GM10248 (cell line): ENCODE measurements at regions not wholly inside any gene's neighbourhood (a gene's known extent, or its start where the extent isn't known, plus 50 kb on each side); places are given as distances from the start of the nearest gene placed in this dataset.

Experiments used
- CTCF ChIA-PET: fragments of 300-600 bp; sonication (Branson Sonifier 250); formaldehyde crosslinking; extraction: SDS; loops from one replicate; lab custom pipeline; 2021; ENCODE audit warnings: antibody characterized with exemption; lab: Yijun Ruan, JAX
- POLR2A ChIA-PET: fragments of 350-650 bp; sonication (Branson Sonifier 250); formaldehyde crosslinking; extraction: SDS; loops from one replicate; lab custom pipeline; 2020; ENCODE audit warnings: antibody characterized with exemption; lab: Yijun Ruan, JAX
- DNase-seq: peaks from one replicate; pipeline ENCODE4 v3.0.0; 2012; ENCODE audit errors: extremely low spot score
- CTCF ChIP-seq: IDR thresholded peaks from 2 replicates; pipeline ENCODE4 v1.5.1; 2012; ENCODE audit warnings: mild to moderate bottlenecking, low read depth; ENCODE audit errors: extremely low read depth, missing control alignments, control extremely low read depth

DNA sequence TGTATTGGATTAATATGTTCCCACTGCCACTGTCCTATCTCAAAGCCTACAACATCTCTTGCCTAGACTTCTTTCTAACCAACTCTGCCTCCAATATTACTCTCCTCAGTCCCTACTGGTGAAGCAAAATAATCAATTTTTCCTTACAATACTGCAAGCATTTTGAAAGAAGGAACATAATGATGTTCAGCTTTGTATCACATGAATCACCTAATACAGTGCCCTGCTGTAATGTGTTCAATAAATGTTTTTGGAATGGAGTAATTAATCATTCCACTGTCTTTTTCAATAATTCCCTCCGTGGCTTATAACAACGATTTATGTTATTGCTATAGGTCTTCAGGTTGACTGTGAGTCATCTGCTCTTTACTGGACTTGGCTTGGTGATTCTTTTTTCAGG lies 356.4 kb downstream of the TDRD15 start:
- no peak for TF ChIP-seq CTCF
- no peak for DNase-seq
- CTCF ChIA-PET, result no interaction called here
- POLR2A ChIA-PET, result no interaction called here

- POLR2A ChIA-PET, result no interaction called here
- no peak for DNase-seq
- CTCF ChIA-PET, result interaction anchor here (1.7 kb wide), 1 partner anchor 16 kb away, joined by 3 read pairs; no protein-coding TSS in a partner anchor
- TF ChIP-seq CTCF, result no peak
Measured at GRCh38 chr2:21484643-21485042, 360.9 kb downstream of the TDRD15 start.

DNA sequence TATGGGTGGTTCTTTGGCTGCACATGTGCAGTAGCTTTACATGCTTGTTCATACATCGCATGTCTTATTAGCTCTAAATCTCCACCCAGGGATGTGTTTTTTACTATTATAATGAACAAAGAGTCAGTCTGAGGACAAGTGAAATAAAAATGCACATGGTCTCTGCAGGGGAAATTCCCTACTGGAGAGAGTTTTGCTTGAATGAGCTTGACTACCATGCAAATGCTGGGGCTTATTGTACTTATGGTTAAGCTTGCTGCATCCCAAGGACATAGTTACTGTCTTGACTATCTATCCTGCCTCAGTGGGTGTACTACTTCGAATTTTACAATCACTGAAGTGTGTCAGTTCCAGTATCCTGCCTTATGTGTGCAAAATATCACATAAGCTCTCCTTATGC lies 362.7 kb downstream of the TDRD15 start:
- ChIA-PET POLR2A (no interaction called here), CTCF (no interaction called here)
- no peak for TF ChIP-seq CTCF
- DNase-seq, result no peak

DNA sequence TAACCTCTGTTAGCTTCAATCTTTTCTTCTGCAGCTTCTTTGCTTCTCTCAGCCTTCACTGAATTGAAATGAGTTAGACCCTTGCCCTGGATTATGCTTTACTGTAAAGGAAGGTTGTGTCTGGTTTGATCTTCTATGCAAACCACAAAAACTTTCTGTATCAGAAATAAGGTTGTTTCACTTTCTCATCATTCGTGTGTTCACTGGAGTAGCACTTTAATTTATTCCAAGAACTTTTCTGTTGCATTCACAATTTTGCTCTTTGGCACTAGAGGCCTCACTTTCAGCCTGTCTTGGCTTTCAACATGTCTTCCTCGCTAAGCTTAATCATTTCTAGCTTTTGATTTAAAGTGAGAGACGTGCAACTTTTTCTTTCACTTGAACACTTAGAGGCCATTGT lies 365.3 kb downstream of the TDRD15 start:
- ChIA-PET CTCF (interaction anchor here (0.8 kb wide), 1 partner anchor 21 kb away, joined by 3 read pairs; no protein-coding TSS in a partner anchor), POLR2A (no interaction called here)
- no peak for TF ChIP-seq CTCF
- DNase-seq, result no peak

DNA sequence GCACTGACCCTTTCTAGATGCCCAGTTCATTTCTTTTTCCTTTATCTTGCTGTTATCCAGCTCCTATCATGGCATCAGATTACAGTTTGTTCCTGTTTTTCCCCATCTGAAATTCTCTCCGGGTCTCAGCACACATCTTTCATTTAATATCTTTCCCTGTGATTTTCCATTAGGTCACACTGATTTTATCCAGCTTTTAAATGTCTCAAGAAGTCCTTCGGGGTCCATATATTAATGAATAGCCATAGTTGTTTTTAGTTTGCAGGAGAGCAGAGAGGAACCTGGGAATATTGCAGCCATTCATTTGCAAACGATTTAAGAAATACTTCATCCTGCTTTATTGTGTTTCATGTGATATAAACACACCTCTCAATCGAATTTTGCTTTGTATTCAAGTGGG lies 374.2 kb downstream of the TDRD15 start:
- no peak for TF ChIP-seq CTCF
- DNase-seq, result no peak
- ChIA-PET CTCF (no interaction called here), POLR2A (no interaction called here)

DNA sequence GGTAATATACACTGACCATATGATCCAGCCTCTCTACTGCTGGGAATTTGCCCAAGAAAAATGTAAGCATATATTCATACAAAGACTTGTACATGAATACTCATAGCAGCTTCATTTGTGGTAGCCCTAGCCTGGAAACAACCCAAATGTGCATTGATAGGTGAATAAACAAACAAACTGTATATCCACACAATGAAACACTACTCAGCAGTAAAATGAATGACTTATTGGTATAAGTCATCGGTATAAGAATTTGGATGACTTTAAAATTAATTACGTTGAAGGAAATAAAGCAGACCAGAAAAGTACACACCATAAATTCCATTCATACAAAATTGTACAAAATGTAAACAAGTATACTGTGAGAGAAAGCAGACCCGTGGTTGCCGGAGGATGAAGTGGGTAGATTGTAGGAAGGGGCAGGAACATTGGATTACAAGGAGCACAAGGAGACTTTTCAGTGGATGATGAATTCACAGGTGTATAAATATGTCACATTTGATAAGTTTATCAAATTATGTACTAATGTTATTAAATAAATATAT lies 376.7 kb downstream of the TDRD15 start:
- TF ChIP-seq CTCF, result no peak
- no peak for DNase-seq
- ChIA-PET CTCF (no interaction called here), POLR2A (no interaction called here)
